ENCODE measurements at regions not wholly inside any gene's neighbourhood (a gene's known extent, or its start where the extent isn't known, plus 50 kb on each side); places are given as distances from the start of the nearest gene placed in this dataset.
"Not testable (repeated sequence)": the region's sequence is repeated elsewhere in the genome, so short reads cannot be mapped to it uniquely, and the experiment has no call there.

GRCh38 chr5:12078286-12078685 is 174.0 kb upstream of the CTNND2 start:
- not testable (repeated sequence) for DNase-seq

- no peak for DNase-seq
These were observed 169.2 kb upstream of the CTNND2 start for GRCh38 chr5:12073426-12073825.

- no peak for DNase-seq
These were observed 168.2 kb upstream of the CTNND2 start for GRCh38 chr5:12072441-12072840.

- DNase-seq = no peak
These were observed 167.2 kb upstream of the CTNND2 start for GRCh38 chr5:12071455-12071854.

- peak in 1 of 2 donors; percentile 10 for DNase-seq
These were observed 119.5 kb upstream of the CTNND2 start for GRCh38 chr5:12023614-12024241.

GRCh38 chr5:12022444-12022843 is 118.2 kb upstream of the CTNND2 start:
- no peak for DNase-seq

GRCh38 chr5:12019306-12019705 is 115.1 kb upstream of the CTNND2 start:
- DNase-seq = no peak

GRCh38 chr5:12017007-12017406 is 112.8 kb upstream of the CTNND2 start:
- DNase-seq = no peak

GRCh38 chr5:12016159-12016746 is 112.0 kb upstream of the CTNND2 start:
- DNase-seq = no peak

GRCh38 chr5:12013351-12013750 is 109.1 kb upstream of the CTNND2 start:
- DNase-seq = no peak

- DNase-seq = no peak
These were observed 99.4 kb upstream of the CTNND2 start for GRCh38 chr5:12003680-12004079.

- no peak for DNase-seq
These were observed 94.2 kb upstream of the CTNND2 start for GRCh38 chr5:11998397-11998796.

- no peak for DNase-seq
These were observed 93.7 kb upstream of the CTNND2 start for GRCh38 chr5:11997942-11998341.

- no peak for DNase-seq
These were observed 88.3 kb upstream of the CTNND2 start for GRCh38 chr5:11992518-11992917.

GRCh38 chr5:11985993-11986392 is 81.7 kb upstream of the CTNND2 start:
- DNase-seq = no peak

GRCh38 chr5:11984196-11984595 is 80.0 kb upstream of the CTNND2 start:
- no peak for DNase-seq

- DNase-seq = no peak
These were observed 77.7 kb upstream of the CTNND2 start for GRCh38 chr5:11981986-11982385.

- no peak for DNase-seq
These were observed 73.7 kb upstream of the CTNND2 start for GRCh38 chr5:11977904-11978303.

- DNase-seq = no peak
These were observed 69.2 kb upstream of the CTNND2 start for GRCh38 chr5:11973469-11973868.

GRCh38 chr5:11963227-11963626 is 59.0 kb upstream of the CTNND2 start:
- DNase-seq = no peak

GRCh38 chr5:11962122-11962521 is 57.9 kb upstream of the CTNND2 start:
- DNase-seq = no peak

- no peak for DNase-seq
These were observed 54.1 kb upstream of the CTNND2 start for GRCh38 chr5:11958321-11958720.

- no peak for DNase-seq
These were observed 51.1 kb upstream of the CTNND2 start for GRCh38 chr5:11955331-11955730.

Measured in CD4-positive, alpha-beta T cell treated with Interferon alpha-2 for 1 hour (primary cell).